Vagina (tissue), 2 donors: ENCODE measurements at regions not wholly inside any gene's neighbourhood (a gene's known extent, or its start where the extent isn't known, plus 50 kb on each side); places are given as distances from the start of the nearest gene placed in this dataset.

ENCODE experiments used
- POLR2A ChIP-seq, 2 donors: fragments of 450-650 bp; IDR thresholded peaks; one replicate each; pipeline ENCODE4 v1.6.1; 2017; ENCODE audit warnings: antibody characterized with exemption in 2 of 2, mild to moderate bottlenecking in 2 of 2, moderate library complexity in 2 of 2
- TF ChIP-seq, protein P1 (sequence below), 3 experiments: fragments of 450-650 bp in 2 of 3; fragments of 200-600 bp in 1 of 3; sonication (generic) in 1 of 3; IDR thresholded peaks; one replicate each; pipeline ENCODE4 v1.5.1; 2017 to 2019; ENCODE audit warnings: antibody characterized with exemption in 3 of 3, mild to moderate bottlenecking in 2 of 3, moderate library complexity in 2 of 3

DNA sequence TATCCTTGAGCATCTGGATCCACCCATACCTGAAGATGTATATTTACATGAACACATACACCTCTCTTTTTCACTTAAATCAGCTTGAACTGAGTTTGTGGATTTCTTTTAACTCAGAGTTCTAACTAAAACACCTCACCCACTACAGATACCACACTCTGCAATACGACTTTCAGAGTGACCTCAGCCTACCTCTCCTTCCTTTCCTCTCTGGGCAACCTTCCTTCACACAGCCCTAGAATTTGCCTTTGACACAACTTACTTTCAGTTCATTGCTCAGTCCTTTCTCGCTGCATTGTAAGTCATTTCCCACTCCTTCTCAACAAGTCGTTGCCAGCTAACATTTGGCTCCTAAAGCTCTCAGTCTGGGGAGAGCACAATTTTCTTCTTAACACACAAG is 151.9 kb upstream of the IRX3 start:
- TF ChIP-seq, protein P1, sequence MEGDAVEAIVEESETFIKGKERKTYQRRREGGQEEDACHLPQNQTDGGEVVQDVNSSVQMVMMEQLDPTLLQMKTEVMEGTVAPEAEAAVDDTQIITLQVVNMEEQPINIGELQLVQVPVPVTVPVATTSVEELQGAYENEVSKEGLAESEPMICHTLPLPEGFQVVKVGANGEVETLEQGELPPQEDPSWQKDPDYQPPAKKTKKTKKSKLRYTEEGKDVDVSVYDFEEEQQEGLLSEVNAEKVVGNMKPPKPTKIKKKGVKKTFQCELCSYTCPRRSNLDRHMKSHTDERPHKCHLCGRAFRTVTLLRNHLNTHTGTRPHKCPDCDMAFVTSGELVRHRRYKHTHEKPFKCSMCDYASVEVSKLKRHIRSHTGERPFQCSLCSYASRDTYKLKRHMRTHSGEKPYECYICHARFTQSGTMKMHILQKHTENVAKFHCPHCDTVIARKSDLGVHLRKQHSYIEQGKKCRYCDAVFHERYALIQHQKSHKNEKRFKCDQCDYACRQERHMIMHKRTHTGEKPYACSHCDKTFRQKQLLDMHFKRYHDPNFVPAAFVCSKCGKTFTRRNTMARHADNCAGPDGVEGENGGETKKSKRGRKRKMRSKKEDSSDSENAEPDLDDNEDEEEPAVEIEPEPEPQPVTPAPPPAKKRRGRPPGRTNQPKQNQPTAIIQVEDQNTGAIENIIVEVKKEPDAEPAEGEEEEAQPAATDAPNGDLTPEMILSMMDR (IDR thresholded peaks at IDR 0.05) = no peak
- TF ChIP-seq POLR2A (IDR thresholded peaks at IDR 0.05) = no peak
